ENCODE measurements at regions not wholly inside any gene's neighbourhood (a gene's known extent, or its start where the extent isn't known, plus 50 kb on each side); places are given as distances from the start of the nearest gene placed in this dataset.

DNA sequence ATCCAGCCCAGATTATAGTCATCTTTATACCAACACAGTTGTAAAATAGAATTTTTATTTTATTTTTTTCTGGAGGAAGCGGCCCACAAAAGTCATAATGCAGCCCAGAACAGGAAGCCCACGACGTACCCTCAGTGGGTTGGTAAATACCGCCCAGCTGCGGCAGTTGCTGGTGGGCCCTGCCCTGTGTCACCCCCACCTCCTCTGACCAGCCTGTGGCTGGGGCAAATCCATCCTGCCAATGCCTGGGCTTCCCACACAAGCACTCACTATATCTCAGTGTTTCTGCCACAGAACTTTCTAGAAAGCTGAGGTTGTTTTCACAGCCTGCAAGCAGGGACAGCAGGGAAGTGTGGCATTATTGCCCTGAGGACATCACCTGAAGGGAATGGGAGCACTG lies 171.4 kb upstream of the GSC start:
- intact Hi-C loops (cut with micrococcal nuclease; ENCODE audit: unreplicated experiment), result no loop called here
- Histone ChIP-seq H3K36me3 (ENCODE audit: insufficient read depth, low read length) (no peaks in the 10 kb centered on the region), H3K4me3 (ENCODE audit: low read depth, low read length, poor library complexity, severe bottlenecking) (no peak overlapping the region), H3K4me1 (ENCODE audit: insufficient read depth, low read length, poor library complexity, severe bottlenecking) (no peaks in the 10 kb centered on the region), H4K20me1 (ENCODE audit: insufficient read depth, low read length) (no peaks in the 10 kb centered on the region), H2AFZ (ENCODE audit: low read length) (no peak overlapping the region), H3K79me2 (ENCODE audit: insufficient read depth, low read depth, low read length) (no peaks in the 10 kb centered on the region), H3K9me2 (ENCODE audit: insufficient read depth, low read length) (no peaks in the 10 kb centered on the region), H3K27ac (ENCODE audit: low read depth, low read length, poor library complexity, severe bottlenecking) (no peak overlapping the region), H3K9me3 (ENCODE audit: low read length) (no peaks in the 10 kb centered on the region), H3K4me2 (ENCODE audit: low read length) (no peak overlapping the region)
- CTCF ChIA-PET (ENCODE audit: unreplicated experiment), result no interaction called here
- TF ChIP-seq, protein P1, sequence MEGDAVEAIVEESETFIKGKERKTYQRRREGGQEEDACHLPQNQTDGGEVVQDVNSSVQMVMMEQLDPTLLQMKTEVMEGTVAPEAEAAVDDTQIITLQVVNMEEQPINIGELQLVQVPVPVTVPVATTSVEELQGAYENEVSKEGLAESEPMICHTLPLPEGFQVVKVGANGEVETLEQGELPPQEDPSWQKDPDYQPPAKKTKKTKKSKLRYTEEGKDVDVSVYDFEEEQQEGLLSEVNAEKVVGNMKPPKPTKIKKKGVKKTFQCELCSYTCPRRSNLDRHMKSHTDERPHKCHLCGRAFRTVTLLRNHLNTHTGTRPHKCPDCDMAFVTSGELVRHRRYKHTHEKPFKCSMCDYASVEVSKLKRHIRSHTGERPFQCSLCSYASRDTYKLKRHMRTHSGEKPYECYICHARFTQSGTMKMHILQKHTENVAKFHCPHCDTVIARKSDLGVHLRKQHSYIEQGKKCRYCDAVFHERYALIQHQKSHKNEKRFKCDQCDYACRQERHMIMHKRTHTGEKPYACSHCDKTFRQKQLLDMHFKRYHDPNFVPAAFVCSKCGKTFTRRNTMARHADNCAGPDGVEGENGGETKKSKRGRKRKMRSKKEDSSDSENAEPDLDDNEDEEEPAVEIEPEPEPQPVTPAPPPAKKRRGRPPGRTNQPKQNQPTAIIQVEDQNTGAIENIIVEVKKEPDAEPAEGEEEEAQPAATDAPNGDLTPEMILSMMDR (conservative IDR thresholded peaks at IDR 0.05; ENCODE audit: low read length), result no peak
- no peak for TF ChIP-seq EZH2phosphoT487 (IDR thresholded peaks at IDR 0.05; ENCODE audit: borderline replicate concordance, low read depth, low read length)
- no peak for DNase-seq (ENCODE audit: low spot score)
- BruUV-seq (replicated peaks), result no TSS peak
- POLR2A ChIA-PET, result no interaction called here

DNA sequence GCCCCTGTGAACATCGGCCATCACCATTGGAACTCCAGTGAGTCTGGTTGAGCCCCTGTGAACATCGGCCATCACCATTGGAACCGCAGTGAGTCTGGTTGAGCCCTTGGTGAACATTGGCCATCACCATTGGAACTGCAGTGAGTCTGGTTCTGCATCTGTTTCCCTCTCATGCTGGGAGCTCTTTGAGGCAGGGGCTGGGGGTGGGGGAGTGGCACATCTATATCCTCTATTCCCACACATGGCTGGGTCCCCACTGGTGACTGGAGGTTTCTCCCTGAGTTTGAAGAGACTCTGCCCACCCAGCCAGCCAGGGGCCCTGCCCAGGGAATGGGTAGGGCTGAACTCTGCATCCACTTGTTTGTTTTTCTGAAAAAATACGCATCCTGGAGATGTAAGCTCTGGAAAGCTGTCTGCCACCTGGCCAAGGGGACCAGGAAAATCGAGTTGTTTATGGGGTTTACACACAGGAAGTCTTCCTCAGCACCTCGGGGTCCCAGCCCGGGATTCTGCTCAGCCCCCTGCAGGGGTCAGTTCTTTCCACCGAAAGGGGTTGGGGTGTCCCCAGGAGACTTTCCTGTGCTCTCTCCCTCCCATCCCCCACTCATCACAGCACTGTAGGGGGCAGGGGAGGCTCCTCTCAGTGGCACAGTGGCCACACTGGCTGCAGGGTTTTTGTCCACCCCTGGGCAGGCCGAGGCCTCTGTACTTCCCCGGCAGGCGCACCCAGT lies 170.5 kb upstream of the GSC start:
- Histone ChIP-seq H3K79me2 (ENCODE audit: insufficient read depth, low read depth, low read length) (no peaks in the 10 kb centered on the region), H3K9me2 (ENCODE audit: insufficient read depth, low read length) (no peaks in the 10 kb centered on the region), H3K4me2 (ENCODE audit: low read length) (no peak overlapping the region), H3K9me3 (ENCODE audit: low read length) (no peaks in the 10 kb centered on the region), H3K4me1 (ENCODE audit: insufficient read depth, low read length, poor library complexity, severe bottlenecking) (no peaks in the 10 kb centered on the region), H3K27ac (ENCODE audit: low read depth, low read length, poor library complexity, severe bottlenecking) (no peak overlapping the region), H3K4me3 (ENCODE audit: low read depth, low read length, poor library complexity, severe bottlenecking) (no peak overlapping the region), H2AFZ (ENCODE audit: low read length) (no peak overlapping the region), H4K20me1 (ENCODE audit: insufficient read depth, low read length) (no peaks in the 10 kb centered on the region), H3K36me3 (ENCODE audit: insufficient read depth, low read length) (no peaks in the 10 kb centered on the region)
- BruUV-seq (replicated peaks), result no TSS peak
- TF ChIP-seq, protein P1 (conservative IDR thresholded peaks at IDR 0.05; ENCODE audit: low read length), result no peak
- DNase-seq (ENCODE audit: low spot score), result no peak
- ChIA-PET POLR2A (no interaction called here), CTCF (ENCODE audit: unreplicated experiment) (no interaction called here)
- intact Hi-C loops (cut with micrococcal nuclease; ENCODE audit: unreplicated experiment), result no loop called here

DNA sequence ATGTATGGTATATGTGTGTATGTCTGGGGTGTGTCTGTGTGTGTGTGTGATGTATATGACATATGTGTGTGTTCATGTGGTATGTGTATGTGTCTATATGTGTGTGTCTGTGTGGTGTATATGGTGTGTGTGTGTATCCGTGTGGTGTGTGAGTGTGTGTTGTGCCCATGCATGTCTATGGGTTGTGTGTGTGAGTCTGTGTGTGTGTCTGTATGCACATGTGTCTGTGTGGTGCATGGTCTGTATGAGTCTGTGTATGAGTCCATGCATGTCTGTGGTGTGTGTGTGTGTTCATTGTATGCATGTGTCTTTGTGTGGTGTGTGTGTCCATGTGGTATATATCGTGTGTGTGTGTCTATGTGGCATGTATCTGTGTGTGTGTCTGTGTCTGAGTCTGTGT lies 168.1 kb upstream of the GSC start:
- H3K4me2 ChIP-seq (ENCODE audit: low read length), result no peak overlapping the region
- no peak for DNase-seq (ENCODE audit: low spot score)
- H4K20me1 ChIP-seq (ENCODE audit: insufficient read depth, low read length), result no peaks in the 10 kb centered on the region
- H3K79me2 ChIP-seq (ENCODE audit: insufficient read depth, low read depth, low read length), result no peaks in the 10 kb centered on the region
- H3K4me3 ChIP-seq (ENCODE audit: low read depth, low read length, poor library complexity, severe bottlenecking), result no peak overlapping the region
- intact Hi-C loops (cut with micrococcal nuclease; ENCODE audit: unreplicated experiment), result no loop called here
- TF ChIP-seq EZH2phosphoT487 (IDR thresholded peaks at IDR 0.05; ENCODE audit: borderline replicate concordance, low read depth, low read length), result no peak
- TF ChIP-seq, protein P1 (conservative IDR thresholded peaks at IDR 0.05; ENCODE audit: low read length), result no peak
- ChIA-PET CTCF (ENCODE audit: unreplicated experiment) (no interaction called here), POLR2A (no interaction called here)
- no peaks in the 10 kb centered on the region for H3K36me3 ChIP-seq (ENCODE audit: insufficient read depth, low read length)
- H2AFZ ChIP-seq (ENCODE audit: low read length), result no peak overlapping the region
- H3K9me3 ChIP-seq (ENCODE audit: low read length), result no peaks in the 10 kb centered on the region
- H3K9me2 ChIP-seq (ENCODE audit: insufficient read depth, low read length), result no peaks in the 10 kb centered on the region
- no TSS peak for BruUV-seq (replicated peaks)
- H3K4me1 ChIP-seq (ENCODE audit: insufficient read depth, low read length, poor library complexity, severe bottlenecking), result no peaks in the 10 kb centered on the region
- no peak overlapping the region for H3K27ac ChIP-seq (ENCODE audit: low read depth, low read length, poor library complexity, severe bottlenecking)

Measured in OCI-LY7 (cell line).